ENCODE measurements at regions not wholly inside any gene's neighbourhood (a gene's known extent, or its start where the extent isn't known, plus 50 kb on each side); places are given as distances from the start of the nearest gene placed in this dataset.

DNA sequence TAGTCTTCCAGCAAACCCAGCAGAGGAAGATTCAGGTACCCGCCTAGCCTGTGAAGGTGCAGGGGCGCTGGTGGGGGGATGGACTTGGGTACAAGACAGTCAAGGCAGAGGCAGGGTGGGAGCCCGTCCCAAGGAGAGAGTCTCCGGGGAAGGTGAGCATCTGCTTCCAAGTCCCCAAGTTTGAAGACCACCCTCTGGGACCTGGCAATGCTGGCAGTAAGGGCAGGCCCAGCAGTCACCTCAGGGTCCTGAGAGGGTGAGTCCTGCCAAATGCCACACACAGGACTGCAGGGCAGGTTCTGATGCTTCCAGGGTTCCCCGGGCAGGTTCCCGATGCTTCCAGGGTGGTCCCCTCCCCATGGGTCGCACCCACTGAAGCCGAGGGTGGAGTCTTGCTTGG is 261.8 kb upstream of the IRX1 start:
- TF ChIP-seq, protein P1, sequence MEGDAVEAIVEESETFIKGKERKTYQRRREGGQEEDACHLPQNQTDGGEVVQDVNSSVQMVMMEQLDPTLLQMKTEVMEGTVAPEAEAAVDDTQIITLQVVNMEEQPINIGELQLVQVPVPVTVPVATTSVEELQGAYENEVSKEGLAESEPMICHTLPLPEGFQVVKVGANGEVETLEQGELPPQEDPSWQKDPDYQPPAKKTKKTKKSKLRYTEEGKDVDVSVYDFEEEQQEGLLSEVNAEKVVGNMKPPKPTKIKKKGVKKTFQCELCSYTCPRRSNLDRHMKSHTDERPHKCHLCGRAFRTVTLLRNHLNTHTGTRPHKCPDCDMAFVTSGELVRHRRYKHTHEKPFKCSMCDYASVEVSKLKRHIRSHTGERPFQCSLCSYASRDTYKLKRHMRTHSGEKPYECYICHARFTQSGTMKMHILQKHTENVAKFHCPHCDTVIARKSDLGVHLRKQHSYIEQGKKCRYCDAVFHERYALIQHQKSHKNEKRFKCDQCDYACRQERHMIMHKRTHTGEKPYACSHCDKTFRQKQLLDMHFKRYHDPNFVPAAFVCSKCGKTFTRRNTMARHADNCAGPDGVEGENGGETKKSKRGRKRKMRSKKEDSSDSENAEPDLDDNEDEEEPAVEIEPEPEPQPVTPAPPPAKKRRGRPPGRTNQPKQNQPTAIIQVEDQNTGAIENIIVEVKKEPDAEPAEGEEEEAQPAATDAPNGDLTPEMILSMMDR (IDR thresholded peaks at IDR 0.05), result no peak
- no peak for TF ChIP-seq POLR2AphosphoS5 (IDR thresholded peaks at IDR 0.05)
- TF ChIP-seq POLR2A (IDR thresholded peaks at IDR 0.05), result no peak

Data from breast epithelium (tissue), 3 donors.